NOMO-1 treated with DMSO at 0.1 percent for 48 hours (cell line): ENCODE measurements at regions not wholly inside any gene's neighbourhood (a gene's known extent, or its start where the extent isn't known, plus 50 kb on each side); places are given as distances from the start of the nearest gene placed in this dataset.
"Not testable (repeated sequence)": the region's sequence is repeated elsewhere in the genome, so short reads cannot be mapped to it uniquely, and the experiment has no call there.

Experiments used
- DNase-seq: peaks from one replicate; lab custom pipeline; 2025; ENCODE audit not compliant: unreplicated experiment; lab: John Stamatoyannopoulos, UW

DNA sequence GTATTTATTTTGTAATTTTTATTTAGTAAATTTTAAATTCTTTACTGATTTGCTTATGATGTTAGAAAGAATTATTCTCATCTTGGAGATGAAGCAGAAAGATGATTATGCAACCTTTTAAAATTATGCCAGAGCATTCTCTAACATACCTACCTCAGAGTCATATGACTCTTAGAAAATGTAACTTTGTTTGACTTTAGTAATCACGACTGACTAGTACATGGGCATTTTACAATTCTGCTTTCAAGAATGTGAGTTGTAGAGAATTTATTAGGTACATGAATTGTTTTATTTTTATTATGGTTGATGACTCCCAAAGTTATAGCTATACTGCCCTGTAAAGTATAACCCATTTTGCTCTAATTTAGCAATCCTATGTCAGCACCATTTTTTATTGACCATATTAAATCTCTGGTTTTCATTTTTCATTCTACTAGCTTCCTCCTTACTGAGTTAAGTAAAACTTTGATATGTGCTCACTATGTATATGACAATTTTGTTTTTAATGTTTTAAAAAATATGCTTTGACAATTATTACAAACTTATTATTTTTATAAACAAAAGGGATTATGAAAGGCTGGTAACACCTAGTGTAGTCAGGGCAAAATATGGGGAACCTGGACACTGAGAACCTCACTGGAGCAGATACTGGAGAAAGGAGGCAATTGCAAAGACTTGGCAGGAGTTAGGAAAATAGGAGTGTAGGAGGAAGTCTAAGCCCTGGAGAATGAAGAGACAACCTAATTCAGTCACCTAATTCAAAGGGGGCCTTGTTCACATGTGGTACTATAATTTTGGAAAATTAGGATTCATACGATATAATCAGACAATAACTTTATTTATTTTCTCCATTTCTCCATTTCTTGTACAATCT lies 249.7 kb upstream of the DAB2 start:
- DNase-seq = no peak

DNA sequence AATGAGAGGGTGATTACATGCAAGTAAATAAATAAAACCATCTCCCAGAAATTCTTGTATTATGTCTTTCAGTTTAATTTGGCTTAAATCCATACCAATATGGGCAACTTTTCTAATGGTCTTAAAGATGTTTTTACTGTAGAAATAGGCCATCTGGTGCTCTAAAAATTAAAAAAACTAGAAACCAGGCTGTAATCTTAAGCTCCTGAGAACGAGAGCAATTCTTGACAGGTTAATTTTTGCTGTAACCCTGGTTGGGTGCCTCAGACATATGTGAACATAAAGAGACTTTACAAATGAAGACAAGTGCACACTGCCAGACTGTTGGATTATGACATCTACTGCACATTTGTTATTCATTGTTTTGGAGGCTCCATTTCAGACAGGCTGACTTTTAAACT lies 246.8 kb upstream of the DAB2 start:
- no peak for DNase-seq

DNA sequence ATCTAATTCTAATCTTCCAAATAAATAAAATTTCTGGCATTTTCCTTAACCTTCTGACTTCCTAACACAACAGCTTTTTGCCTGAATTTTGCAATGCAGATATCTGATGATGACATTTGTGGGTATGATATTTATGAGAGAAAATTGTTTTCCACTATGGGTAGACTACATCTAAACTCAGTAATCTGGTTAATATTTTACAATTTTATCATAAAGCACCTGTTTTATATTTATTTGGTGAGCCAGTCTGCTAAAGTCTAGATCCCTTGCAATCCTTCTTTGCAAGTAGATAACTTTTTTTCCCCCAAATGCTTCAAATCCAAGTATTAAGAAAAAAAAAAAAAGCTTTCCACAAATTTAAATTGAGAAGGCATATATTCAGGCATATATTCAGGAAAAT lies 246.2 kb upstream of the DAB2 start:
- DNase-seq = no peak

DNA sequence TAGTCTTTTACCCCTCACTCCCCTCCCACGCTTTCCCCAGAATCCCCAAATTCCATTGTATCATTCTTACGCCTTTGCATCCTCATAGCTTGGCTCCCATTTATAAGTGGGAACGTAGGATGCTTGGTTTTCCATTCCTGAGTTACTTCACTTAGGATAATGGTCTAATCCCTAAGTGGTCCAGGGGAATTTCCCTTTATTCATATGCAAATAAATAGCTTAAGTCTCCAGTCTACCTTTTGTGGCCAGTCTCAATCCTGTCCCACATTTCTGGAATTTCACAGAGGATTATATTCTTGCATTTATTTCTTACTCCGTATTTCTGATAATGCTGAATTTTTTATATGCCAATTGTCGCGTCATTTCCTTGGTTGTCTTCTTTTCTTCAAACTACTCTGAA lies 245.6 kb upstream of the DAB2 start:
- DNase-seq = no peak

DNA sequence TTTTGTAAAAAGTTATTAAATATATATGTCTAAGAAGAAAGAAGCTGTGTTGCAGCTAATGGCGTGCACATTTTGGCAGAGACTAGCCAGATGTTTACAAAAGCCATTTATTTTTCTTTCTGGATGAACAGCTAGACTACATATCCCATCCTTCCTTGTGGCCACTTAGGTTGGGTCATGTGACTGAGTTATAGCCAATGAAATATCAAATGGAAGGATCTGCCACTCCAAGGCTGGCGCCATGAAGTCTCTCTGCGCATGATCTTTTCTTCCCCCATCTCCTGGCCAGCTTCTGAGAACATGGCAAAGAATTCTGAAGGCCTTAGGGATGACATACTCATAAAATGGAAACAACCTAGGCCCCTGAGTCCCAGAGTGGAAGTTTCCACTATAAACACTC lies 244.2 kb upstream of the DAB2 start:
- no peak for DNase-seq

DNA sequence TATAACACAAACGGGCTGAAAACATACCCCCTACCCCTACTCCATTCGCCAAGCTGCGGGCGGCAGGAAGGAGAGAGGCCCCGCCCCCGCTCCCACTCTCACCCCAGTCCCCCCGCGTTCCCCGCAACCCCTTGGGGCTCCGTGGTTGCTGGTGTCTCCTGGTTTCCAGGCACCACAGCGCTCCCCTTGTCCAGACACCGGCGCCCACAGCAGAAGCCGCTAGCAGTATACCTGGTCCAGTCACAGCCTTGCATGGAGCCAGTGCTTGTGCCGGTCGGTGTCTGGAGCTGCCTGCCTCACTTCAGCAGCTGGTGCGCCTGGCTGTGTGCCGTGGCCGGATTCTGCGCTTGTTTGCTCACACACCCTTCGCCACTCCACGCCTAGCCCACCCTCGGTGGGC lies 240.5 kb upstream of the DAB2 start:
- no peak for DNase-seq

DNA sequence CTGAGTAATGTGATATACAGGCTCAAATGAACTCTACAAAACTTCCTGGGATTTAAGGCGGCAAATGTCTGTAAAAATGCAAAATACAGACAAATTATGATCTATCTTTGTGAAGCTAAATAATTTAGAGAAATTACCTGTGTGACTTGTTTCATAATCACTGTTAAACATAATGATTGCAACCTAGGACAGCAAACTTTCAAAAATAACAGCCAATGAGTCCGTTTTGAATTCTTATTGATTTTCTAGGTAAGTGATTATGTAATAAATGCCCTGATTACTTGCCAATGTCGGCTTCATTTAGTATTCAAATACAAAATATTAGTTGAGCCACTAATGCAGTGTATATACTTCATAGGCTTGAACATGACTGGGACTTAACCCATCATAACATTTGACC lies 238.2 kb upstream of the DAB2 start:
- DNase-seq = no peak

DNA sequence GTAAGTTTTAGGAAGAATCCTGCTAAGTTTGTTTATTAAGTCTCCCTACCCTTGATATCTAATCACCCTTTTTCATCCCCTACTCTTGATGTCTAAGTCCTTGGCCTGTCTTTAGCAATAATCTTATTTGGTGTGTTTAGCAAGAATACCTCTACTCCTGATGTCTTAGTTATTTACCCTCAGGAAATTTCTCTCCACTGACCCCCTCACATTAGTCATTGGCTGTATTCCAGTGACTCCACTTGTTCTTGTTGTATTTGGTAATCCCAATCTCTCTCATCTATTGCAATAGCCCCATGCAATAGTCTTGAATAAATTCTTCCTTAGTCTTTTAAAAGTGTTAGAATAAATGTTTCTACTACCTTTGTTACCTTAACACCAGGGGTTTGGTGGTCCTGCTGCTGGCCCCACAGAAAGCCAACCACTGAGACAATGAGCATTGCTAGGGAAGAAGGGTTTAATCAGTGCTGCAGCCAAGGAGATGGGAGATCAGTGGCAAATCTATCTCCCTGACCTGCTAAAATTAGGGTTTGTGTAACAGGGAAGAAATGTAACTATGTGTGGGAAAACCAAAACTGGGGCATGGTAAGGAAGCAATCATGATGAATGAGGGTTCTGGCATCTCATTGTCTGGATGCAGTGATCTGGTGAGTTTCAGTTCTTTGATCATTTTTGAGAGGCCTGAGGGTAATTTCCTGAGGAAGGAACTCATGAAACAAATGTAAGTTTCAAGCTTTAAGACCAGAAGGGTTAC lies 236.4 kb upstream of the DAB2 start:
- DNase-seq = peak; percentile 54

DNA sequence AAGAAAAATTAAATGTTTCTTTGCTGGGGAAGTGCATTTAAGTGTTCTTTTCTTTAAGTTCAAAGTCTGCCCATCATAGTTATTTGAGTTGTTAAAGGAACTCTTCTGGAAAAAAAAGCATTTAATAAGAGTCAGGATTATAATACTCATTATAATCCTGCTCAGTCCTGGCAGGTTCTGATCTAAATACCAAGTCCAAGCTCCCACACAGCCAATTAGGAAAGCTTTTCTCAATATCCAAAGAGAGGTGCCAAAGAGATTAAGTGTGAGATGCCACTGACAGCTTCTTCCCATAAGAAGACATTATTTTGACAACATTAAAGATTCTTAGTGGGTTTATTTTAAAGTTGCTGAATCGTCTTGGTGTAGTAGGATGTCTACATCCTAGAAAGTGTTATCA lies 235.2 kb upstream of the DAB2 start:
- no peak for DNase-seq

DNA sequence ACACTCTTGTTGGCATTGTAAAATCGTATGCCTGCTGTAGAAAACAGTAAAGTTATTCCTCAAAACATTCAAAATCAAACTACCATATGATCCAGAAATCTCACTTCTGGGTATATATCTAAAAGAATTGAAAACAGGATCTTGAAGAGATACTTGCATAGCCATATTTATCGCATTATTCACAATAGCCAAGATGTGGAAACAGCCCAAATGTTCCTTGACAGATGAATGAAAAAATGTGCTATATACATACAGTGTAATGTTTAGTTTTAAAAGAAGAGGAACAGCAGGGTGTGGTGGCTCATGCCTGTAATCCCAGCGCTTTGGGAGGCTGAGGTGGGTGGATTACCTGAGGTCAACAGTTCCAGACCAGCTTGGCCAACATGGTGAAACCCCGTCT lies 234.1 kb upstream of the DAB2 start:
- DNase-seq = no peak

DNA sequence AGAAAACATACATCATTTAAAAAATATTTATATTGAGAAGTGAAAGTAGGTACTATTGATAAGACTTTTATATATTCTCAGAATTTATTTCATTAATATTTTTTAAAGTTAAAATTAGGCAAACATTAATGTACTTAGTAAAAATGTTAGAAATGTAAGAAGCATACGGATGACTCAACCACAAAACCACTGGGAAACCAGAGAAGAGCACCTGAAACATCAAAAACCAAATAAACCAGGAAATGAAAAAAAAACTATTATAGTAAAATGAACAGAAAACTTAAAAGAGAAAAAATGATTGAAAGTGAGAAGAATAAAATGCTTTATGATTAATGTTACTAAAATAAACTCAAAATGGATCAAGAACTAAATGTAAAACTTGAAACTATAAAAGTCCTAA lies 233.2 kb upstream of the DAB2 start:
- DNase-seq = no peak

DNA sequence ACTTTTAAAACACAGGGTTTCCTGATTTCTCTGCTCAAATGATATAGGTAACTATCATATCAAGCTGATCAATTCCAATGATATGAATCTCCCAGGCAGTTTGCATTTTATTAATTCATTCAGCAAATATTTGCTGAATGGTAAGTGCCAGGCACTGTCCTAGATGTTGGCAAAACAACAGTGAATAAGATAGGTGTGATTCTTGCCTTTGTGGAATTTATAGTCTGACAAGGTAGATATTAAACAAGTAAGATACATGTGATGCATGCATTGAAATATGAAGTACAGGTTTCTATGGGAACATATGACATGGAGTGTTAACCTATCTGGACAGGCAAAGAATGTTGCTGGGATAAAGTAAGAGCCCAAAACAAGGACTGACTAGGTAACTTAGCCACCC lies 231.8 kb upstream of the DAB2 start:
- no peak for DNase-seq

DNA sequence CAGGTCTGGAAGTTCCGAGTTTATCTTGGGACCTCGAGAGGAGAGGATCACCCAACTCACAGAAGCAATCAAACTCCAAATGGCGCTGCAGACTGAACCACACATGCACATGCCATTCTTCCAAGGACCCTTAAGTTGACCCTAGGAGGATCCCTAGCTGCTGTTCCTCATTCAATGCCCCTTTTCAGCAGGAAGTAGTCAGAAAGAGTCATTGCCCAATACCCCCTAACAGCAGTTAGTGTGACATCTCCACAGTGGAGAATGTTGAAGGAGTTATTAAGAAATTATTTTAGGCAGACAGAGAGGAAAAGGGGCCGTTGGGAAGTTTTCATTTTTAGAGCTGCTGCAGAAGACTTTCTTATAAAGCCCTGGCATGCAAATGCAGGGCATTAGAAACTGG lies 229.9 kb upstream of the DAB2 start:
- peak; percentile 83 for DNase-seq

DNA sequence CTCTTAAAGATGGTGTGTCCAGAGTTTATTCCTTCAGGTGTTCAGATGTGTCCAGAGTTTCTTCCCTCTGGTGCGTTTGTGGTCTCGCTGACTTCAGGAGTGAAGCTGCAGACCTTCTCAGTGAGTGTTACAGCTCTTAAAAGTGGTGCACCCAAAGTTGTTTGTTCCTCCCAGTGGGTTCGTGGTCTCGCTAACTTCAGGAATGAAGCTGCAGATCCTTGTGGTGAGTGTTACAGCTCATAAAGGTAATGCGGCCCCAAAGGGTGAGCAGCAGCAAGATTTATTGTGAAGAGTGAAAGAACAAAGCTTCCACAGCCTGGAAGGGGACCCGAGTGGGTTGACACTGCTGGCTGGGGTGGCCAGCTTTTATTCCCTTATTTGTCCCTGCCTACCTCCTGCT lies 227.7 kb upstream of the DAB2 start:
- not testable (repeated sequence) for DNase-seq

DNA sequence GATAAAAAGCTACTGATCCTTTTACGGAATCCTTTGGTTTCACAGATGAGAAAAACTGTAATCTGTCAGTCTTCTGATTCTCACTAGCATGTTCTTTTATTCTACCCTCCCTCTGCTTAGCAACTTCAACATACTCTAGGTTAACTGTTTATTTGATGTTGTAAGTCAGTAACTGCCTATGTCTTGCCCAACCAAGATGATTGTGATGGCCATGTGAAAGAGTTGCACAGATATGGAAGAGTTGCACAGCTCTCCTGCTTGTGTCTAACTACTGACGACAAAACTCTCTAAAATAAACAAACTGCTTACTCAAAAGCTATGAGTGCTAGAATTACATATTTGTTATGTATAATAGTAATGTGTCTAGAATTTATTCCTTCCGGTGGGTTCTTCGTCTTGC lies 227.3 kb upstream of the DAB2 start:
- peak; percentile 61 for DNase-seq

DNA sequence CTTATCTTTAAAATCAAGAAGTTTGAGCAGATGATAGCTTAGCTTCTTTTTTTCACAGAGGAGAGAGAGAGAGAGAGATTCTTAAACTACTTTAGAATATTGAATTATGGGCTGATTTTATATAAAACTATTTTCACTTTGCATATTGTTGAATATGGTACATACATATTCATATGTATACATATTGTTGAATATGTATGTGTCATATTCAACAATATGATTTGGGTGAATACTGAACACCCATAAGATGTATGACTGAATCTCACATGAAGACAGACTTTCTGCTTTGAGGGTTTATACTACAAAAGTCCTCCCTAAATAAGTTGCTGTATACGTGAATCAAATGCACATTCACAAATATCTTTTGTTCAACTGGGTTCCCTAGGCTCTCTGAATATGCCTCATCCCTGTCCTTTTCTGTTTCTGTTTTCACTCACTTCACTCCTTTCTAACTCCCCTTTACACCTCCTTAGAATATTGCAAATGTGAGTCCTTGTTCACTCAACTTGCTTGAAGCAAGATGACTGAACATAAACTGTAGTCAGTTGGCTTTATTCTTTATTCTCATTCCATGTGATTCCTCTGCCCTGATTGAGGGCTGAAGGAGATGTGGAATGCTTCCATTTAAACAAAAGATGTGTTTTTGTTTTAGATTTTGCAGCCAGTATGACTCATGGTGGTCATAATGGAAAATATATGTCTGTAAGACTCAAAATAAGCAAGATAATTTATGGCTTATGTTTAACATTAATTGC lies 225.4 kb upstream of the DAB2 start:
- DNase-seq = peak; percentile 17

DNA sequence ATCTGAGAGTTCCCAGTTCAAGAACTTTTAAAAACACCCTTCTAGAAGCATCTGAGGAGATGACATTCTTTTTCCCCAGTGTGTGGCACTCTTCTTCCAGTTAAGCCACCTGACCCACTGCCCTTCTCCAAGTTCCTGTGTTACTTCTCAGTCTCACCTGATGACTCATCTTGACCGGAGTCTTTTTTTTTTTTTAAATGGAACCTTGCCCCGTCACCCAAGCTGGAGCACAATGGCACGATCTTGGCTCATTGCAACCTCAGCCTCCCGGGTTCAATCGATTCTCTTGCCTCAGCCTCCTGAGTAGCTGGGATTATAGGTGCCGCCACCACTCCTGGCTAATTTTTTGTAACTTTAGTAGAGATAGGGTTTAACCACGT lies 224.1 kb upstream of the DAB2 start:
- DNase-seq = peak; percentile 48

DNA sequence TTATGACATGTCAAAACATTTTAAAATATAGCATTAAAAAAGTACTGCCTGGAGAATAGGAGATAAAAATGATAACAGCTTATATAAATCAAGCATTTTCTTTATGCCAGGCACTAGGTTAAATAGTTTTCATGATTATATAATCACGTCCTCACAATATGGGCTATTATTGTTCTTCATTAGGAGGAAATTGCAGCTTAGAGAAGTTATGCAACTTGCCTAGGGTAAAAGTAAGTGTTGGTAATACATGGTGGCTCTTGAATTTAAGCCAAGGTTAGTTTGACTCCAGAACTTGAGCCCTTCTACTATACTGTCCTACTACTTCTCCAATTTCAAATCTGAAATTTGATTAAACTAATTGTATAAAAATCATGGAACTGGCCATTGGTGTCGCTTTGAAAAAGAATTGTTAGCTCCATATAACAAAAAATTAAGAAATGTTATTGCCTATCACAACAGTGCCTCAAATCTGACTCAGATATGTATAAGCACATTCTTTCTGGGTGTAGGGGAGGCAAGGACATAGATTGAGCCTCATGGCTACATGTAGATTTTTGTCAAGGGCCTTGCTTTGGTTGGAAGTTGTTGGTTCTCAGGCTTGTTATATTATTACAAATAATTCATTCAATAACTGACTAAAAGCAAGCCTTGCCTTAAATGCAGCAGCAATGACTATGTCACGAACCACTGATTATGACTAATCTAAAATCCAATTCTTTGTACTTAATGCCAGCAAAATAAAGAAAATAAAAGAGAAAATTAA lies 223.5 kb upstream of the DAB2 start:
- peak; percentile 23 for DNase-seq

DNA sequence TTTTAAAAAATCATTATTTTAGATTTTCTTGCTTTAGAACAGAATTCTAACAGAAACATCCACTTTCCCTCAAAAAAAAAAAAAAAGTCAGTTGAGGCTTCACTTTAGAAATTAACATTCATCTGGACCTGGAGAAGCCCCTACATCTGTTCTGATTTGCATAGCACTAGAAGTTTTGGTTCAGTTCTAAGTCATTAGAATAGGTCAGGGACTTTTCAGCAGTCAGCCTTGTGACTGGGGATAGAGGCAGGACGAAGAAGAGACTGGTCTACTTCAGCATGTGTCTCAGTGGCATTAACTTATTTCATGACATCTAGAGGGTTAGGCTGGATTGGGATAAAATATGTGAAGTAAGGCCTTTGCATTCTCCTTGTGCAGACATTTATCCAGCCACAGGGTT lies 215.8 kb upstream of the DAB2 start:
- DNase-seq = no peak

DNA sequence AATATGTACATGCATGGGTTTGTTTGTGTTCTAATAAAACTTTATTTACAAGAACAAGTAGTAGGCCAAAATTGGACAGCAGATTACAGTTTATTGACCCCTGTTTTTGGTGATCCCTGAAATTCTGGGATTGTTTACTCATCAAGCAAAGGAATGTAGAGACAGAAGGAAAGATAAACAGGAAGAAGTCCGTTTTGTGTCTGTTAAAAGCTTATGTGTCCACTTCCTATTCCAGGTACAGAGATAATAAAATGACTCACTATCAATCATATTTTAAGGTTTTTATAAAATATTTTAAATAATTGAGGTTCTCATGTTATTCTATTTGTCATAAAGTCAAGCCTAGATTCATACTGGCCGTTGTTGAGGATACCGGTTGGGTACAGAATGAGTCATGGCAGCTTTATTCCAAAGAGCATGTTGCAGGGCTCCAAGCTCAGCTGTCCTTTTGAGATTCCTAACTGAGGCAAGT lies 214.9 kb upstream of the DAB2 start:
- no peak for DNase-seq

DNA sequence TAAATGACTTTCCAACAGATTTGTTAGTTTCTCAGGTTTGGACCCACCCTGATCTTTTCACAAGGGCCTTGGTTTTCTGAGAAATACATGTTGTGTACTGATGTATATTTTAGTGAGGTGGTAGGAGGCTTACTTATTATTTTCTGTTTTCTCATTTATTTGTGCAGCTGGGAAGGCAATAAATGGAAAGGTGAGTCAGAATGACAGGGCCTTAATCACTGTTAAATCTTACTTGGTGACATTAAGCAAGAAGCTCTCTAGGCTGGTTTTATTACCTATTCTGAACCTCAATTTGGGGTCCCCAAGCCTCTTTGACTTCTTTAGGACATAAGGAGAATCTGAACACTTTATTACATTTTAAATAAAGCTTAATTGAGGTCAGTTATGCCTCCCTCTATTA lies 214.0 kb upstream of the DAB2 start:
- no peak for DNase-seq
